SHP77 (cell line): ENCODE measurements at regions not wholly inside any gene's neighbourhood (a gene's known extent, or its start where the extent isn't known, plus 50 kb on each side); places are given as distances from the start of the nearest gene placed in this dataset.

Source experiments
- DNase-seq, 2 experiments: peaks; one replicate each; lab custom pipeline; 2025; lab: John Stamatoyannopoulos, UW

- no peak for DNase-seq
Observed at GRCh38 chr4:32991663-32992062, 2271.5 kb downstream of the PCDH7 start.

GRCh38 chr4:32994981-32995881 lies 2275.1 kb downstream of the PCDH7 start:
- no peak for DNase-seq

GRCh38 chr4:33013282-33013681 lies 2293.1 kb downstream of the PCDH7 start:
- DNase-seq, result no peak

GRCh38 chr4:33025236-33025635 lies 2305.1 kb downstream of the PCDH7 start:
- DNase-seq, result no peak

GRCh38 chr4:33029976-33030375 lies 2309.8 kb downstream of the PCDH7 start:
- DNase-seq, result no peak

GRCh38 chr4:33031328-33031727 lies 2311.2 kb downstream of the PCDH7 start:
- no peak for DNase-seq

- DNase-seq, result no peak
Observed at GRCh38 chr4:33037464-33037863, 2317.3 kb downstream of the PCDH7 start.

- DNase-seq, result no peak
Observed at GRCh38 chr4:33045334-33045733, 2325.2 kb downstream of the PCDH7 start.

GRCh38 chr4:33052241-33052640 lies 2332.1 kb downstream of the PCDH7 start:
- no peak for DNase-seq

- DNase-seq, result no peak
Observed at GRCh38 chr4:33054161-33054560, 2334.0 kb downstream of the PCDH7 start.

- no peak for DNase-seq
Observed at GRCh38 chr4:33054656-33055196, 2334.6 kb downstream of the PCDH7 start.

GRCh38 chr4:33057736-33058135 lies 2337.6 kb downstream of the PCDH7 start:
- DNase-seq, result no peak

GRCh38 chr4:33058998-33059397 lies 2338.8 kb downstream of the PCDH7 start:
- DNase-seq, result no peak

- DNase-seq, result peak; percentile 18 to 34
Observed at GRCh38 chr4:33060674-33061542, 2340.7 kb downstream of the PCDH7 start.

- DNase-seq, result no peak
Observed at GRCh38 chr4:33061727-33062126, 2341.6 kb downstream of the PCDH7 start.

- DNase-seq, result no peak
Observed at GRCh38 chr4:33062155-33062806, 2342.1 kb downstream of the PCDH7 start.

GRCh38 chr4:33063241-33063640 lies 2343.1 kb downstream of the PCDH7 start:
- no peak for DNase-seq

- no peak for DNase-seq
Observed at GRCh38 chr4:33064238-33064637, 2344.1 kb downstream of the PCDH7 start.

GRCh38 chr4:33065749-33066148 lies 2345.6 kb downstream of the PCDH7 start:
- no peak for DNase-seq

GRCh38 chr4:33067221-33067620 lies 2347.1 kb downstream of the PCDH7 start:
- no peak for DNase-seq

GRCh38 chr4:33068539-33068938 lies 2348.4 kb downstream of the PCDH7 start:
- DNase-seq, result no peak

- DNase-seq, result no peak
Observed at GRCh38 chr4:33071535-33071934, 2351.4 kb downstream of the PCDH7 start.
